Heart left ventricle (tissue), 13 donors: ENCODE measurements at regions not wholly inside any gene's neighbourhood (a gene's known extent, or its start where the extent isn't known, plus 50 kb on each side); places are given as distances from the start of the nearest gene placed in this dataset.

Source experiments
- CTCF ChIP-seq, 12 donors: fragments of 200-600 bp; sonication (generic) in 4 of 12; IDR thresholded peaks; one replicate each; pipeline versions ENCODE4 v1.5.0 to v1.8.0; 2018 to 2022; ENCODE audit warnings: antibody characterized with exemption in 12 of 12, mild to moderate bottlenecking in 5 of 12
- POLR2A ChIP-seq, 2 donors: fragments of 450-650 bp; IDR thresholded peaks; one replicate each; pipeline ENCODE4 v1.6.1; 2017; ENCODE audit warnings: antibody characterized with exemption in 2 of 2, mild to moderate bottlenecking in 2 of 2, moderate library complexity in 2 of 2
- donor health status: ischemic (EF 13 %, LVEDD 7.1; RV severe dilation, severe dysfunction).
- donor health status: DM: no; HTN: yes; CAD: no.
- donor health status: DM: no; HTN: no; CAD: no.
- donor health status: ischemic (EF 25% LVEDD 6.9; RV normal size, moderate dysfunction).
- donor health status: ischemic (EF 25% LVEDD 5.7; RV mildly dilated, moderate dysfunction).
- donor health status: ischemic (EF 35%, LVEDD 5.7; RV mildly dilated, moderate dysfunction).
- donor health status: nonischemic (EF 11% LVEDD 7.7; RV severe dilation, severe dysfunction).
- donor health status: DM: yes; HTN: yes; CAD: no.
- donor health status: PGD.
- donor health status: ischemic (EF 29% LVEDD 5.4; RV normal size, mild dysfunction).
- donor health status: nonischemic (EF 23%, LVEDD 6.1; RV moderate dilation, normal function).

- TF ChIP-seq CTCF (IDR thresholded peaks at IDR 0.05) (no peak), POLR2A (IDR thresholded peaks at IDR 0.05) (no peak)
Measured at GRCh38 chr12:28026701-28027100, 54.2 kb upstream of the PTHLH start.
